RWPE2 (cell line): ENCODE measurements at regions not wholly inside any gene's neighbourhood (a gene's known extent, or its start where the extent isn't known, plus 50 kb on each side); places are given as distances from the start of the nearest gene placed in this dataset.

Source experiments
- ATAC-seq: fragments of 200-7000 bp; cut with Tn5 transposase; 3 replicates; pipeline ENCODE4 v1.9.1; 2021; ENCODE audit warnings: low read depth
- DNase-seq: peaks from one replicate; pipeline ENCODE4 v3.0.0-alpha.2; 2020; ENCODE audit warnings: low spot score
- H3K27ac ChIP-seq: fragments of 450-650 bp; 2 replicates; pipeline ENCODE4 v1.5.1; 2017; ENCODE audit warnings: mild to moderate bottlenecking; ENCODE audit not compliant: poor library complexity, severe bottlenecking
- H3K27me3 ChIP-seq: fragments of 250-450 bp; sonication (Bioruptor Pico); 2 replicates; pipeline ENCODE4 v1.5.1; 2021; ENCODE audit warnings: mild to moderate bottlenecking, moderate library complexity; ENCODE audit not compliant: insufficient read depth, poor library complexity, severe bottlenecking
- H3K36me3 ChIP-seq: fragments of 250-450 bp; sonication (Bioruptor Pico); 2 replicates; pipeline ENCODE4 v1.5.1; 2020; ENCODE audit warnings: low read depth, mild to moderate bottlenecking, moderate library complexity
- H3K4me1 ChIP-seq: fragments of 250-450 bp; sonication (Bioruptor Pico); 2 replicates; pipeline ENCODE4 v1.5.1; 2021; ENCODE audit warnings: mild to moderate bottlenecking, moderate library complexity; ENCODE audit not compliant: insufficient read depth, poor library complexity, severe bottlenecking
- H3K4me3 ChIP-seq: fragments of 250-450 bp; sonication (Bioruptor Pico); 2 replicates; pipeline ENCODE4 v1.5.1; 2021; ENCODE audit warnings: mild to moderate bottlenecking, moderate library complexity; ENCODE audit not compliant: severe bottlenecking
- H3K9me3 ChIP-seq: fragments of 250-450 bp; sonication (Bioruptor Pico); 2 replicates; pipeline ENCODE4 v1.5.1; 2021; ENCODE audit warnings: mild to moderate bottlenecking, moderate library complexity; ENCODE audit not compliant: severe bottlenecking
- CTCF ChIP-seq: fragments of 450-650 bp; IDR thresholded peaks from one replicate; pipeline ENCODE4 v1.5.1; 2017; ENCODE audit warnings: mild to moderate bottlenecking, moderate library complexity; ENCODE audit not compliant: poor library complexity, severe bottlenecking

- TF ChIP-seq CTCF = no peak
- Histone ChIP-seq H3K27ac (no peak overlapping the region), H3K27me3 (no peaks in the 10 kb centered on the region), H3K36me3 (no peaks in the 10 kb centered on the region), H3K4me3 (no peak overlapping the region), H3K4me1 (no peaks in the 10 kb centered on the region), H3K9me3 (no peaks in the 10 kb centered on the region)
- no peak for ATAC-seq
- no peak for DNase-seq
Measured at GRCh38 chr5:77912721-77913120, 136.6 kb upstream of the TBCA start.

- no peak for ATAC-seq
- no peak overlapping the region for H3K27ac ChIP-seq
- TF ChIP-seq CTCF = no peak
- H3K4me1 ChIP-seq = no peaks in the 10 kb centered on the region
- DNase-seq = no peak
- H3K4me3 ChIP-seq = no peak overlapping the region
- no peaks in the 10 kb centered on the region for H3K36me3 ChIP-seq
- H3K9me3 ChIP-seq = no peaks in the 10 kb centered on the region
- no peaks in the 10 kb centered on the region for H3K27me3 ChIP-seq
Measured at GRCh38 chr5:77910602-77911188, 134.6 kb upstream of the TBCA start.

GRCh38 chr5:77909237-77909636, 133.1 kb upstream of the TBCA start:
- no peaks in the 10 kb centered on the region for H3K9me3 ChIP-seq
- H3K4me3 ChIP-seq = no peak overlapping the region
- no peak overlapping the region for H3K27ac ChIP-seq
- DNase-seq = no peak
- no peak for TF ChIP-seq CTCF
- no peaks in the 10 kb centered on the region for H3K27me3 ChIP-seq
- no peak for ATAC-seq
- H3K36me3 ChIP-seq = no peaks in the 10 kb centered on the region
- H3K4me1 ChIP-seq = no peaks in the 10 kb centered on the region

- no peak overlapping the region for H3K27ac ChIP-seq
- H3K36me3 ChIP-seq = no peaks in the 10 kb centered on the region
- DNase-seq (no peak), ATAC-seq (no peak)
- H3K9me3 ChIP-seq = no peaks in the 10 kb centered on the region
- H3K4me1 ChIP-seq = no peaks in the 10 kb centered on the region
- no peaks in the 10 kb centered on the region for H3K27me3 ChIP-seq
- no peak for TF ChIP-seq CTCF
- H3K4me3 ChIP-seq = no peak overlapping the region
Measured at GRCh38 chr5:77908787-77909186, 132.6 kb upstream of the TBCA start.

- no peak for TF ChIP-seq CTCF
- Histone ChIP-seq H3K9me3 (no peaks in the 10 kb centered on the region), H3K27me3 (no peaks in the 10 kb centered on the region), H3K4me3 (no peak overlapping the region), H3K4me1 (no peaks in the 10 kb centered on the region), H3K27ac (no peak overlapping the region), H3K36me3 (no peaks in the 10 kb centered on the region)
- no peak for ATAC-seq
- no peak for DNase-seq
Measured at GRCh38 chr5:77907786-77908185, 131.6 kb upstream of the TBCA start.
